Dedifferentiated amniotic fluid mesenchymal stem cell (primary cell): ENCODE measurements at regions not wholly inside any gene's neighbourhood (a gene's known extent, or its start where the extent isn't known, plus 50 kb on each side); places are given as distances from the start of the nearest gene placed in this dataset.

Experiments used
- DNase-seq: peaks from one replicate; pipeline ENCODE4 v3.0.0-alpha.2; 2016; ENCODE audit errors: extremely low spot score

GRCh38 chr2:8398040-8398668, 283.7 kb upstream of the ID2 start:
- no peak for DNase-seq

DNA sequence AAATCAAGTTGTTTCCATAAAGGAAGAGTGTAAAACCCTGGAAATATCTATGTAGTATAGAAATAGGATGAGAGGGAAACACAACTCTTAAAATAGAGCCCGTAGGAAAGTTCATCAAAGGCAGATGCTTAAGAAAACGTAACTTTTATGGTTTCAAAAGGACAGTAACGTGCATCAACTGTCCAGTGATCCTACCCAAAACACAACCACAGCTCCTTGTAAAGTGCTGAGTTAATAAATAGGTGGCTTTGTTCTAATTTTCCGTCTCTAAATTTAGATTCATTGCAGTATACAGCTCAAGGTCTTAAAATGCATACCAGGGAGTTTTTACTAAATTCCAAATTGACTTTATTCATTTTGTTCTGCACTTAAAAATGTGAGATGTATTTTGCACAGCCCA, 282.1 kb upstream of the ID2 start:
- no peak for DNase-seq

DNA sequence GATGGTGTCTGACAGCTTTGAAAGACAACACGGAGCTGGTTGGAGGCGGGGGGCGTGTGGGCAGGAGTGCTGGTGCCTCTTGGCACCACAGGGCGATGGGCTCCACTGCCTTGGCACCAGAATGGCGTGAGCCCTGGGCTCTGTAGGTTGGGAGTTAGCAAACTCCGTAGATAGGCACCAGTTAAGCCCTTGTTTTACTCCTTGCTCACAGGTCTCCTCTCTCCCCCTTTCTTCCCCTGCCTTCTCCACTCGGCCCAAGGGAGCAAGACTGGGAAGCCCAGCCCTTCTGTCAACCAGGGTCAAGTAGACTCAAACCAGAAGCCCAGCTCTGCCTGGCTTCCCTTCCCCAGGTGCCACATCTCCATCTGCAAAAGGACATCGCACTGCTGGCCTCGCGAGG, 281.7 kb upstream of the ID2 start:
- no peak for DNase-seq

GRCh38 chr2:8402222-8402621, 279.6 kb upstream of the ID2 start:
- no peak for DNase-seq

- DNase-seq: no peak
Measured at GRCh38 chr2:8403876-8404275, 278.0 kb upstream of the ID2 start.

DNA sequence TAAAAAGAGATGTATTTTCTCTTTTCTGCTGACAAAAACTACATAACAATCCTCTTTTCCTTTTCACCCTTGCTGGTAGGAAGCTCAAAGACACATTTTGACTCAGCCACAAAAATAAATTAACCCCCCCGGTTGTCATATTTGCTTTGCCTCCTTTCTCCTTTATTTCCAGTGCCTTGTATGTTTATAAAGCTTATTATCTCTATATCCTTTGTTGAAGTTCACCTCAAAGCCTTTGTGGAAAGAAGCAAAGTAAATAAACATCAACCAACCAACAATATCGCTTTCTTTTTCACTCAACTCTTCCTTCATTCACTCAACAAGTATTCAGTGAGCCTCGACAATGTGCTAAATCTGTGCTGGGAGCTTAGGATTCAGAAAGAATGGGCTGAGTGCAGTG, 276.5 kb upstream of the ID2 start:
- DNase-seq: no peak

- no peak for DNase-seq
Measured at GRCh38 chr2:8406271-8406670, 275.6 kb upstream of the ID2 start.

DNA sequence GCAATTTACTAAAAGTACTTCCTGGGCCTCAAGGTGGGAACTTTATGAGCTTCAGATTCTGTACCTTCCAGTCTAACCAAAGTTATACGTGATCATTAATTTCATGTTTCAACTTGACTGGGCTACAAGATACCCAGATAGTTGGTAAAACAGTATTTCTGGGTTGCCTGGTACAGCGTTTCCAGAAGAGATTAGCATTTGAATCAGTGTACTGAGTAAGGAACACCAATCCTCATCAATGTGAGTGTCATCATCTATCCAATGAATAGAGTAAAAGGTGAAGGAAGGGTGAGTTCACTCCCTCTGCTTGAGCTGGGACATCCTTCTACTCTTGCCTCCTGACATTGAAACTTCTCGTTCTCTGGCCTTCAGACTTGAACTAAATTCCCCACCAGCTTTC, 274.5 kb upstream of the ID2 start:
- no peak for DNase-seq

GRCh38 chr2:8408560-8409460, 273.0 kb upstream of the ID2 start:
- DNase-seq: no peak

GRCh38 chr2:8409461-8410260, 272.2 kb upstream of the ID2 start:
- DNase-seq: no peak

DNA sequence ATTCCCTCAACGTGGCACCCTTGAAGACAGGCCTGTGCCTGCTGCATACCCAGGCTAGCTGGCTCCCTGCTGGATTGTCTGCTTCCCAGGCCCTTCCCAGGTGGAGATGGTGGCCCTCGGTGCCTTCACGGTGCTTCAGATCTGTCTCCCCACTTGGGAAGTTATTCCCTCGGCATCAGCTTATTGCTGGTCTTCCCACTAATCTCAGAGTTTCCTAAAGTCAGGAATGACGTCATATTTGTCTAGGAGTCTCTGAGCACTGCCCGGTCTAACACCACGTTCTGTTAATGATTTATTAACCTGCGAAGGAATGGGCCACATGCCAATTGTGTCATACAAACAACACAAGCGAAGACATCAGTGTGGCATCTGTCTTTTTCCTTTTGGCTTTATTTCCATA, 269.8 kb upstream of the ID2 start:
- no peak for DNase-seq

DNA sequence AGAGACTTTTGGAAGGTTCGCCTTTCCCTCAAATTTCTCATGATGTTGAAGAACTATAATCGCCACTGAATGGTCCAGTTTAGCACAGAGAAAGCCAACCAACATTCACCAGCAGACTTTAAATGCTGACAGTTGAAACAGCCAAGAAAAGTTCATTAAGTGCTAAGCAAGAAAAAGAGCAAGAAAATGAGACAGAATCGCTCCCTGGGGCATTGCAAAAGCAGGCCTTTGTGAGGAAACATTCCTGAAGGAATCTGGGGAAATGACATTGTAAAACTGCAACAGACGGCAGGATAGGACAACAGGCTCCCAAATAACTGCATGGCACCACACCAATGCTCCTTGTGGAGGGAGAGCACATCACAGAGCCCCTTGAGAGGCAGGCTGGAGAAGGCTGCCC, 269.3 kb upstream of the ID2 start:
- DNase-seq: no peak

GRCh38 chr2:8413589-8414135, 268.2 kb upstream of the ID2 start:
- DNase-seq: no peak

DNA sequence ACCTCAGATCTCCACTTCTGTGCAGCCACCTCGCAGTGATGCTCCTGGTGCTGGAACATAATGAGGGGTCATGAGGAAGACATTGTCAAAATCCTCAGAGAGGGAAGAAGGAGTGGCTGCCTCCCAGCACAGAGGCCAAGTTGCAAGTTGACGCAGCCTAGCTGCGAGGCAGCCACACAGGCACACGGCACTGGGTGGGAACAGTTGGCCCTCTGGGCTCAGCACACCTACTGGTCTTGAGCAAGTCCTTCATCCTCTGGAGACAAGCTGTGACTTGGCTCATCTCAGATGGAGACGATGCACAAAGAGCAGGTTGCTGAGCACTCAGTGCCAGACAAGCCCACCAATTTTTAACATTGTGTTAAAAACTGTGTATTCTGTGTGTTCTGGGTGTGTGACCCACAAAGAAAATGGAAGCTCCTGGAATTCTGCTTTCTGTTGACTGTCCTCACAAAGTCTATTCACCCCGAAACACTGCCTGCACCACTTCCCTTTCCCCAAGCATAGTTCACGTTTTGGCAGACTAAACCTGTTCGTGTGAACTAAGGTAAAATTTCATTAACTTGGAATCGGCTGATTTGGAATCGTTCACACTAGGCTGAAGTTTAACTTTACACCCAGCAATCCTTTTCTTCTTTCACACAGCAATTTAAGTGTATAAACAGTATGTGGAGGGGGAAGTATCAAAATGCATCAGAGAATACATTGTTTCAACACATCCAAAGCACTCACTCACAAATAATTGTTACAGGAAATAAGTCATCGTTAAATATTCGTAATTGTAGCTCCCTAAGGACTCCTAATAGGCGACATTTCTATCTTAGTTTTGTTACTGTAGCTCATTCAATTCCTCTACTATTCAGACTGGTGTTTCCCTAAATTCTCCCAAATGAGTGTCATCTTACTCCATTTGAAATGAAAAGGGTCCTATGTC, 266.6 kb upstream of the ID2 start:
- no peak for DNase-seq

- DNase-seq: no peak
Measured at GRCh38 chr2:8416001-8416571, 265.8 kb upstream of the ID2 start.

- DNase-seq: no peak
Measured at GRCh38 chr2:8416849-8417832, 264.7 kb upstream of the ID2 start.

- peak; percentile 59 for DNase-seq
Measured at GRCh38 chr2:8418721-8419120, 263.1 kb upstream of the ID2 start.

DNA sequence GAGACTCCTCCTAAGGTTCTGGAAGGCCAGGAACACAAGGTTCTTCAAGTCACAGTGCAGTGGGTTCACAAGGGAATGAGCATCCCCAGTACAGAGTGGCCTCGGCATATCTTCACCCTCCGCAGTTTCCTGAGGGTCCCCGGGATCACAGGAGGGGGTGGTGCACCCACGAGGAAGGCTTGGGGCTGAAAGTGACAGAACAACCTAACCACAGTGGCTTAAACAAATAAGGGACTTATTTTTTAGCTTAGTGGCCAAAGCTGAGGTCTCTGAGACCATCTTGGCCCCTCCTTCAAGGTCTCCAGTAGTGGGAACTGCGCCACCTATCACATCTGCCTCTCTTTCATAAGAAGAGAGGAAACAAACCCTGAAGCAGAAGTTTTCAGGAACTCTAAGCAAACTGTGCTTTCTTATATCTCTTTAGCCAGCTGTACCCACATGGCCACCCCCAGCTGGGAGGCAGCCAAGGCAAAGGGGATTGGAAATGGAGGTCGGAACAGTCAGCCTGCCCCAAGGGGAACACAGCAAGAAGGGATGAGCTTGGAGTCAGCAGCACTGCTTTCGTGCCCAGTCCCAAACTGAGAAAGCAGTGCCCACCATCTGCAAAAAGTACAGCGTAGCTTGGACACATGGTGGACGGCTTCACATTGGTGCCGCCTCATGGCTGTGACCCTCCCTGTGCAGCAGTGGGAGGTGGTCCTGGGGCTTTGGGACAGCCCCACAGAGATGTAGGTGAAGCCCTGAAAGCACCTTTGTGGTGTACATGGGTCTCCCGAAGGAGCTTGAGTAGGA, 260.0 kb upstream of the ID2 start:
- no peak for DNase-seq

- DNase-seq: no peak
Measured at GRCh38 chr2:8422450-8422800, 259.4 kb upstream of the ID2 start.
